D341Med (cell line): ENCODE measurements at regions not wholly inside any gene's neighbourhood (a gene's known extent, or its start where the extent isn't known, plus 50 kb on each side); places are given as distances from the start of the nearest gene placed in this dataset.

Experiments used
- DNase-seq: peaks from one replicate; pipeline ENCODE4 v3.0.0; 2012; ENCODE audit warnings: low spot score

DNA sequence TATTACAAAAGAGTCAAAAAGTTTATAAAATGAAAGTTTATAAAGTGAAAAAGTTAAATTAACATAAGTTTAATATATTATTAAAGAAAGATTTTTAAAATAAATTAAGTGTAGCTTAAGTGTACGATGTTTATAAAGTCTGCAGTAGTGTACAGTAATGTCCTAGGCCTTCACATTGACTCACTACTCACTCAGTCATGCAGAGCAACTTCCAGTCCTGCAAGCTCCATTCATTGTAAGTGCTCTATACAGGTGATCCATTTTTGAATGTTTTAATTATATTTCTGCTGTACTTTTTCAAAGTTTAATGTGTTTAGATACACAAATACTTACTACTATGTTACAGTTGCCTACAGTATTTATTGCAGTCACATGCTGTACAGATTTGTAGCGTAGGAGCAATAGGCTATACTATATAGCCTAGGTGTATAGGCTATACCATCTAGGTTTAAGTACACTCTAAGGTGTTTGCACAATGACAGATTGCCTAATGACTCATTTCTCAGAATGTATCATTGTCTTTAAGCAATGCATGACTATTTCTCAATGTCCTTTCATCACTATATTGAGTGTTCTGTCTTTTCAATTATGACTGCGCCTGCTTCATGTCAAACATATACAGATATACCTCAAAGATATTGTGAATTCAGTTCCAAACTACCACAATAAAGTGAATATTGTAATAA lies 1110.3 kb upstream of the MAP3K7 start:
- DNase-seq: no peak

DNA sequence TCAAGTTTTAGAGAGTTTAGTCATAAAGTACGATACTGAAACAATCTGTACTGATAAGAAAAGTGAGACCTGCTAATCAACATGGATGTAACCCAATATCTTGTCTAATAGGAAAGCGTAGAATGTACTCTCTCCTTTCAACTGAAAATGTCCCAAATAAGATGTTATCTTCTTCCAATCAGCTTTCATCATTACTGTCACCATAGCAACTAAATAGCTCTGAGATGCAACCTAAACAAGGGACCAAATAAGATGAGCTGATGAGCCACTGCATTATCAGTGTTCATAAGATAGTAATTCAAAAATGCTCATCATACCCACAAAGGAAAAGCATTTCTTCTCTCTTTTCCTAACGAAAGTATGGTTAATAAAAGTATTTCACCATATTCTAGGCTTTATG lies 1108.3 kb upstream of the MAP3K7 start:
- DNase-seq: no peak

DNA sequence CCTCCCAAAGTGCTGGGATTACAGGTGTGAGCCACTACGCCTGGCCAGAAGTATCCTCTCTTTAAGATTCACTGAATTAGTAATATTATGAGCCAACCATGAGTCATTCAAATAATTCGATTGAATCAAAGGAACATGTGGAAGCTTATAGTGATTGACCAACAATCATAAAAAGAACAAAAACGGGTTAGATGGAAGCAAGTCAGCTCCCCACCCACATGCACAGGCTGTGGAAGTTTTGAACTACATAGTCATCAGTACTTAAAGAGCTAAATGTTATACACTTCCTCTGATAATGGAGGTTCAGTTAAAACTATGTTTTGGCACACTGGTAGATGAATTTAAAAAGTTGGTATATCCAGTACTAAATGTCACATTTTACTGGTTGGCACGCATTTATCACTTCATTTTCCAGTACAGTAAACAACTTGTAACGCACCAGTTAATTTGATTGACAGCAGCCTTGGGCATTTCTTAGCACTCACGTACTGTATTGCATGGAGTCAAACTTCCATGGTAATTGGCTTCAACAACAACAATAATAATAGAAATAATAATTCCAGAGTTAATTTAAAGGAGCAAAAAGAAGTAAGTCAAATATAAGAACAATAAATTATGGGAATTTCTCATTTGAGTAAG lies 1107.3 kb upstream of the MAP3K7 start:
- no peak for DNase-seq

DNA sequence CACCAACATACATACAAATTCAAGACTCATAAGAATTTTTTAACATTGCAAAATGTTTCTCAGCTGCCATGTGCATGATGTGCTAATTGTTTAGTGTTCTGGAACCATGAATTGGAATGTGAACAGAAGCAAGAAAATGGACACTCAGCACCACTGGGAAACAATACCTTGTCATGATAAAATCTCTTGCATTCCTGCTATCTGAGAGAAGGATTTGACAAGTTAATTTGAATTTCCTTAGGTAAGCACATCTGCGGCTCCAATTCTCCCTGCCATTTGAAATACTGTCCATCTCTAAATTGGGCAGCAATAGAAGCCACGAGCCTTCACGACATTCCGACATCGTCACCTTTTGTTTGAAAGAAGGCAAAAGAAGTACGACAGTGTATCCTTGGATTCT lies 1104.6 kb upstream of the MAP3K7 start:
- no peak for DNase-seq

DNA sequence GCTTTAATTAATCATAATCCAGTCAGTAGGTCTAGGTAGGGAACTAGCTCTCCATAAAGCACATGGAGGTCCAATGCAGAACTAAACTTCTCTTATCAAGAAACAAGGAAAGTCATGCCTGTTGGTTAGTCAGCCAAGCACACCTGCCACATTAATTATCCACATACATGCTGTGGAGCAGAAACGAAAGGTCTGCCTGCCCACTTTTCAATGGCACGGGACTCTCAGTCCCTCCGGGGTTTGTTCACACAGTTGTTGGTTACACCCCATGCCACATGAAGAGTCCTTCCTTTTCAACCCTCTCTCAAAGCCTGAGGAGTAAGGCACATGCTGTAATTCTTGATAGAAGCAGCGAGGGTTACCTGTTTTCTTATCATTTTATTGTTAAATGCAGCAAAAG lies 1096.4 kb upstream of the MAP3K7 start:
- DNase-seq: no peak

DNA sequence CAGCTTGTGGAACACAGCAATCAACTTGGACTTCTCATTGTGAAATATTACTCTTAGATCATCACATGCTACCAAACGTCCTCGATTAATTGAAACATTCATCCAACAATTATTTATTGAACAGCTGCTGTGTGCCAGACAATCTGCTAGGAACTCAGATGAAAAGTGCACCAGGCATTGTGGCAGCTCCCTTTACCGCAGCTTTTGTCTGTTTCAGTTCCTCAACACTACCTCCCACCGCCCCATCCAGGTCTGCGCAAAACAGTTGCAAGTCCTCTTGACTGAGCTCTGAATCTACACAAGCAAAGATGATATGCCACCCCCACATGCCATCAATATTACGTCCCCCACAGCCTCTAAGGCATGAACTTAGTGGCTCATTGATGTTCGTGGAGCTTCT lies 1094.4 kb upstream of the MAP3K7 start:
- no peak for DNase-seq

DNA sequence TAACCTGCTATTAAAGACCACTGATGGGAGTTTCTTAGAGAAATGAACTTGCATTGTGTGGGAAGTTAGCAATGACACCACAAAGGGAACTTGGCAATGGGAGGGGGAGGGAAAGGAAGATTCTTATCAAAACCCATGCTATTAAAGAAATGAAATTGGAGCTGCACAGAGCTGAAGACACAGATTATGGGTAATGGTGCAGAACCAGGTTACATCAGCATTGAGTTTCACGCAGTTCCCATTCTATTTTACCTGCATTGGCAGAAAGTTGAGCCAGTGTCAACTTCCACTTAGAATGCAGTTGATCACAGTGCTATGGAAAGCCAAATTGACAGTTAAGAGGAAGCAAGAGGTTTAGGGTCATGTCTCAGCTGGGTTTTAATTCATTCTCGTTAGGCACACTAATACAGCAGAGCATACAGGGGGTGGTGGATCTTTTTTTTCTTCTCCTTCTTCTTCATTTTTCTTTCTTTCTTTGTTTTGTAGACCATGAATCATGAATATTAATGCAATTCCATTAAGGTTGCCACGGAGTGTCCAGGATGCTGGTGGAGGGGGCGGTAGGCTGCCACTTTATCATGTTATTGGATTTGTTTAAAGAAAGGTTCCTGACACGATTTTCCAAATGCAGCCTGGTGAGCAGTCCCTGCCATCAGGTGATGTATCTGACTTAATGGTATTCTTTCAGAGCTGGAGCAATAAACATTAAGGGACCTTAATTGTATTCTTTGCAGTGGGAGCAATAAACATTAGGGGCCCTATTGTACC lies 1092.0 kb upstream of the MAP3K7 start:
- DNase-seq: no peak

DNA sequence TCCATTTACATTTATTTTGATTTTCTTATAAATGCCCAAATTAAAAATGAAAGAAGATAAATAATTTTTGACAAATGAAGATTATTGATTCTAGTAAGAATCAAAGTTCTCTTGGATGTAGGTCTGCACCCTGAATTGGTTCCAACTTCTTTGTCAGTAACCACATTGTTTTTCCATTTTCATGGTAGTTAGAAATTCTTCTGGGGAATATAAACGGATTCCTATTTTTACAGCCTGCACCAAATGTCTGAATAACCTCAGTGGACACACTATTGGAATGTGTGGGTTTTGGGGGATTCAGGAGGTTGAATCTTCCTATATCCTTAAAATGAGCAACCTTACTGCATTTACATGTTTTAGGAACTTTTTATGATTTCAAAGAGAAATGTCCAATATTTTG lies 1085.3 kb upstream of the MAP3K7 start:
- DNase-seq: no peak

DNA sequence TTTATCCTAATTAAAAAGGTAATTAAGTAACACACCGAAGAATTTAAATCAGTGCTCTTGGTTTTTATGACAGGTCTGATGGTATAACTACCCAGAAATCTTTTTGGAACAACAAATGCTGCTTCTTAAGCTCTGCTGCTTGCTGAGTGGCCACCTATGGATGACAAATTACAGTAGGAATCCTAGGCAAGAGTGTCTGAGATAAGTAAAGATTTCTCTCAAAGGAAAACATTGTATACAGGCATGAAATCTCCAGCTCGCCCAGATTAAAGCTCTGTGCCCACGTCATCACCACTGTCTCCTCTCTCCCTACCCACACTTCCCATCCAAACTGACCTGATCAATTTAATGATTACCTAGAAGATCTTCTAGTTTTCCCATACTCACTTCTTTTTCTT lies 1083.0 kb upstream of the MAP3K7 start:
- DNase-seq: no peak

DNA sequence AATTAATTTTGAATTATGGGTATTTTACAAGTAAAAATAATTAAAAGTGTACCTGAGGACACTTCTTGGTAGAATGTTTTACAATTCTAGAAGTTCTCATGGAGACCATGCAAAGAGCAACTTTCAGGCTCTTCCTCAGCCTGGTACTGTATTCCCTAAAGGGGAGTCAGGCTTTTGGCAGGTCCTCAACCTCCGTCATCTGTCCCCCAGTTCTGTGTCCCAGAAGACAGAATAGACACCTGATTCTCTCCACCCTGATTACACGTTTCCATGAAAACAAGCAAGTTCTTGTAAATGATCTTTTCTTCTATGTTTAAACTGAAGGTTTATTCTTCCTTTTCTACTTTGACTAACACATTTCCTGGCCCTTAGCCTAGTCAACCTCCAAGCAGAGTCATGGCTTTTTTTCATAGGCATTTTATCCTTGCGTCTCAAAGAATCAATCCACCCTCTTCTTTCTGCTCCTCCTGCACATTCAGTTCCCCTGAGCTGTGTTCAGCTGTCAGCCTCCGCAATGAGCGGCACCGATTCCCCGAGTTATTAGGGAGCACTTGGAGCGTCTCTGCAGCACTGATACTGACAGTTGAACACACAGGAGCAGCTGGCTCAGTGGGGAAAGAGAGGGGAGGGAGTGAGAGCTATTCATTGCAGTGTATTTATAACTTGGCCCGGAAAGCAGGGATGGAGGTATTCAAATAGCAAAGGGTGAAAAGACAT lies 1082.4 kb upstream of the MAP3K7 start:
- no peak for DNase-seq

DNA sequence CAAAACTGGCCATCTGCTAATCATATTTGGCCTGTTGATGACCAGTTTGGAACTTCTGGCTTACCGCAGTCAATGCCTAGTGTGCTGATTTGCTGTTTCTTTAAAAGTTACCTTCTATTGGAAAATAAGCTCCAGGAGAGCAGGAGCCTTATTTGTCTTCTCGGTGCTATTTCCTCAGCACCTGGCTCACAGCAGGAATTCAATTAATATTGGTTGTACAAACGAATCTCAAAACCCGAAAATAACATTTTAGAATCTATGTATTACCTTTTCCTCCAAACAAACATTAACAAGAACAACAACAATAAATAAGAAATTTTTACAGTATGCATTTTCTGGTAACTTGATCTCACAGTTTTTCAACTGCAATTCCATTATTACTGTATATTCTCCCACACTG lies 1080.7 kb upstream of the MAP3K7 start:
- no peak for DNase-seq

DNA sequence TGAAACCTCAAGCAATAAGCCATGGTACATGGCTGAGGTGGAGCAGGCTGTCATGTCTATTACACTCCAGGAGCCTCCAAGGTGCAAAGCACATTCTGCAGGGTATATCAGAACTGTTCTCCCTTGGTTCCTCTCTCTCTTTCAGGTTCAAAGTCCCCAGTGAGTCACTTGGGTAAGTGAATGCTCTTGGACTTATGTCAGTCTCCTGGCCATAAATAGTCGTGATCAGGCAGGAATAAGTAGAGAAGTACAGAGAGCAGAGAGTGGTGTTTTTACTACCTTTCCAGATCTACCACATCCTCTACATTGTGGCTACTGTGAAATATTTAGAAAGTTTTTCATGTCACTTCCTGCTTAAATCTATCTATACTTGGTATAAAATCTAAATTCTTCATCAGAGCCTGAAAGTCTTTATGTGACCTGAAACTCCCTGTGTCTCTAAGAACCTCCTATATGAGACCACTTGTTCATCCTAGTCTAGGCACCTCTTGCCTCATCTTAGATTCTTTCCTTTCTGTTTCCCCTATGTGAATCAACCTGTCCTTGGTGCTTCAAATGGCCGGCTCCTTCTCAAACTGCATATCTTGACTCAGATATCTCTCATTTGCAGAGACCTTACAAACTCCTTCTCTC lies 1077.6 kb upstream of the MAP3K7 start:
- no peak for DNase-seq

DNA sequence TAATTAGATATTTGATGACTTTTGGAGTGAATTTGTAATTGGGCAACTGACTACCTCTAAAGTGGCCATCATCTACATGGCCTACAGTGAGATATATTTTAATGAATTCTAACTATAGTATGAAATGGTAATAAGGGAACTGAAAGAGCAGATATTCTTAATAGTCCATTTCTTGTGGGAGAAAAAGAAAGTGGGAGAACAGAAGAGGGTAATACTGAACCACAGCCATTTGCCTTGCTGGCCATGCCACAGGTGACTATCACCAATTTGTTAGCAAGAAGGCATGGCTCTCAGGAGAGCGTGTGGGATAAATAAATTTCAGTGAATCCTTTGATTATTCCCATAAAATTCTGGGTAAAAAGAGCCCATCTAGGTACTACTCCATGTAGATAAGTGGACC lies 1074.0 kb upstream of the MAP3K7 start:
- no peak for DNase-seq

DNA sequence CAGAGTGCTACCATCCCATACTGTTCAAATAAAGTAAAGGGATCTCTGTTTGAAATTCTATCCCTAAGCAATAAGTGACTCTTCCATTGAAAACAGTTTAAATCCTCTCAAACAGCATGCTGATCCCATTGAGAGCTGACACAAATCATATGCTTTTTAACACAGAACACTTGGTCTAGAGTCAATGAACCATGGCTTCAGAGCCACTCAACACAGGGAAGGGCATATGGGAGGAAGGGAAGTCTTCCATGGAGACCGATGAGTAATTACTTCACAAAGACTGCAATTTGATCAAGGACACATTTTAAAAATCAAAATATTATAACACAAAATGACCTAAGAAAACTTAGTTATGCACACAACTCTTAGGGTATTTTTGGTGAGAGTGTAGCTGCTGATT lies 1073.0 kb upstream of the MAP3K7 start:
- no peak for DNase-seq

DNA sequence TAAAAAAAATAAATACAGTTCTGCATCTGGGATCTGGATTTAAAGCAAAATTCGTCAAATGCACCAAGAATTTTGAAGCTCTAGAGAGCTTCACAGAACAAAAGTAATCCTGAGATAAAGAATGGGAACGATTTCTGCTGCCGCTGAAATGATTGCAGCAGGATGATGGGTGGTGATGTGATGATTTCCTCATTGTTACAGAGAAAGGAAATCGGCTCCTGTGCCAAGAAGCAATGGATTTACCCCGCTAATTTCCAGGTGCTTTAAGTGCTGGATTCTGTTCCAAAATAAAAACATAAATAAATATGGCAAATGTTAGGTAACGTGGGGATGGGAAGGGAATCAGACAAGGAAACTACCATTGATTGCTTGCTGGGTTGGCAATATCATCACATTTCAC lies 1067.9 kb upstream of the MAP3K7 start:
- DNase-seq: no peak

DNA sequence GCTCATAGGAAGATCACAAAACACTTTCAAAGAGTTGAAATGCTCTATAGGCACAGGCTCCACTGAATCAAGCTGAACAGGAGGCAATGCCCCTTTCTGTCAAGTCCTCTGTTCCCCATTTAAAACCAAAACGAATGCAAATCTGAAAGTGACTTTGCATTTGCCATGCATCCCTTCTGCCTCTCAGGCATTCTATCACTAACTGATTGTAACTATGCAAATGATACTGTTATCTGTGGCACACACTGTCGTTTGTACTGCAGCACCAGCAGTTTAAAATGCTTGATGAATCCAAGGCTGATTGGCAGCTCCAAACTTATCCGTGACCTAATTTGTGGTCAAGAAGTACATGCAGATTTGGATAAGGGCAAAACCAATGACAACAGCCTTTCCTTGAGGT lies 1067.5 kb upstream of the MAP3K7 start:
- no peak for DNase-seq

DNA sequence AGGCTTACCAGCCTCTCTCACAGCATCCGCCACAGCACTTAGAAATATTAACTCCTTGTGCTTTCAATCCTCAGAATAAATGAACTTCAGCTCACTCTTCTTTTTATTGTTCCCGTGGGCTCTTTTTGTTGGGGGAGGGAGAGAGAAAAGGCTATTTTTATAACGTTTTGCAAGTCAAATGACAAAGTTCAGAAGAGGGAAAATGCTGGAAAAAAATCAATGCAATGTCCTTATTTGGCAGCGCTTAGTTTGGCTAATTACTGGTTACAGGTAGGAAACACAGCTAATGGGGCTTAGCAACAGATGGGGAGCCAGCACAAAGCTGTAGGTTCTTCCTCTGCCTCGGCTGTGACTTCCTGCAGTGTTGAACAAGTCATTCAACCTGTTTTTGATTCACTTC lies 1067.0 kb upstream of the MAP3K7 start:
- peak; percentile 52 for DNase-seq

DNA sequence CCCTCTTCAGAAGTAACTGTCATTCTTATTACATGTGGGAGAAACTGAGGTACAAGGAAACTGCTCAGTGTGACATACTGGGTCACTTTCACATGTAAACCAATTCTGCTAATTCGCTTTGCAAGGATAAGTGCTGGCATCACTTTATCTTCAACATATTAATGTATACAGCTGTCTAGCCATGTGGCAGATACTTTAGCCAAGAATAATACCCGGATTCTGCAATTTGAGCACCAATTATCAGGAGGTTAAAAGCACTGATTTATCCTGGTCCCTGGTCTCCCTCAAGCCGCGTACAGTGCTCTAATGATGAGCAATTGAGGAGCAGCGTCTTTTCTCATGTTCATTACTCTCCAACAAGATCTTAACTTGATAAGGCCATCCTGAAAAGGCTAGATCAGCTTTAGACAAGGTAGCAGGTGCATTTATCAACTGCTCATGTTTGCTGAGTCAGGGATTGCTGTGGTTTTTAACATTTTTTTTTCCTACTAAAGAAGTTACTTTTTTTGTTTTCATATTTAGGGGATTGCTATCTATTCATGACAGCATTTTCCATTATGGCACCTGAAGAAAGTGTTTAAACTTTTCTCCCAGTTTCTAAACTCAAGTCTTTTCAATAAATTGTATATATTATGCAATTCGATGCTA lies 1066.3 kb upstream of the MAP3K7 start:
- peak; percentile 35 for DNase-seq

DNA sequence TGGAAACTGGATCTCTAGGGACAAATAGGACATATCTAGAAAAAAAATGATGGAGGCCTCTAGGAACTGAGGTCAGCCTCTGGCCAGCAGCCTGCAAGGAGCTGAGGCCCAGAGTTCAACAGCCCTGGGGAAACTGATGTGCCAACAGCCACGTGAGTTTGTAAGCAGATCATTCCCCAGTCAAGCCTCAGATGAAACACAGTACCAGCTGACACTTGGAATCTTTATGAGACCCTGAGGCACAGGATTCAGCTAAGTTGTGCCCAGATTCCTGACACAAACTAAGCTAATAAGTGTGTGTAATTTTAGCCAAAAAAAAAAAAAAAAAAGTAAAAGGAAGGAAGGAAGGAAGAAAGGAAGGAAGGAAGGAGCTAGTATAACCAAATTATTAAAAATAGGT lies 1059.8 kb upstream of the MAP3K7 start:
- DNase-seq: no peak

DNA sequence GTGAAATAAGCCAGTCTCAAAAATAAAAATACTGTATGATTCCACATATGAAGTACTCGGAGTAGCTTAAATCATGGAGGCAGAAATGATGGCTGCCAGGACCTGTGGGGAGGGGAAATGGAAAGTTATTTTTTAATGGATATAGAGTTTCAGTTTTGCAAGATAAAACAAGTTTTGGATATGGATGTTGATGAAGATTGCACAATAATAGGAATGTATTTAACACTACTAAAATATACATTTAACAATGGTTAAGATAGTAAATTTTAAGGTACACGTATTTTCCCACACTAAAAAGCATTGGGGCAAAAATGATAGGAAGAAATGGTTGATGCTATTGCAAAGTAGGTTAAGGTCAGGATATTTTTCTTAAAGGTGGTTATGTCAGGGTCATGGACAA lies 1058.9 kb upstream of the MAP3K7 start:
- no peak for DNase-seq

DNA sequence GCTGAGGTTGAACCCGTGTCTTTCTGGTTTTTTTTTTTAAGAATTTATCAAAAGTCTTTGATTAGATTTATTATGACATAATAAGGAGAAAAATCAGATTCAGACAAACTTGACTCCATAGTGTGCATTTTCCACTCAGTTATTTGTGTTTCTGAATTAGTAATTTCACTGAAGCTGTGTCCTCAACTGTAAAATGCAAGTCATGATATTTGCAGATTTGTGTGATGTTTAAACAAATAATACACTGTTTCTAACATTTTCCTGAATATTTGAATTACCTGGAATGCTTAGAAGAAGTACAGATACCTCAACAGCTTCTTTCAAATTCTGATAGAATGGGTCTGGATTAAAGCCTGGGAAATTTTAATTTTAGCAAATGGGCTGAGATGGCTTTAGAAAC lies 1050.3 kb upstream of the MAP3K7 start:
- no peak for DNase-seq

DNA sequence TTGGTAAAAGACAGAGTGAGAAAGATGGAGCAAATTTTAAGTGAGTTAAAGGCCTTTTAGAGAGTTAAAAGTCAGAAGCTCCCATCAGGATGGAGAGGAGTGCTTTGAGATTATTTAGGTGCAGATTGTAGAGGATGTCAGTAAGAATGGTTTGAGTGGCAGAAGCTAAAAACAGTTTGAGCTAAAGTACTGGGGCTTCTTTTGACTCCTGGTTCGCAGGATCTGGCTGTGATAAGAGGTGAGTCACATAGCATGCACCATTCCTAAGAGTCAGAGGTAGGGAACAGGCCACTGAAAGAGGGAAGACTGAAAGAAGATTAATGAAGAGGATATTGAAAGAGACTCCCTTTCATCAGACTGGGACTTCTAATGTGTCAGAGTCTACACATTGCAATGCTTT lies 1047.9 kb upstream of the MAP3K7 start:
- no peak for DNase-seq
